GM12873 (cell line): ENCODE measurements at regions not wholly inside any gene's neighbourhood (a gene's known extent, or its start where the extent isn't known, plus 50 kb on each side); places are given as distances from the start of the nearest gene placed in this dataset.

Experiments used
- CTCF ChIP-seq: IDR thresholded peaks from 2 replicates; pipeline ENCODE4 v1.5.1; 2012; ENCODE audit warnings: low read depth, mild to moderate bottlenecking, moderate library complexity, low read length, control low read depth; ENCODE audit not compliant: insufficient read depth; ENCODE audit errors: missing control alignments

- TF ChIP-seq CTCF, result no peak
Measured at GRCh38 chr9:85872463-85872862, 68.5 kb upstream of the NAA35 start.

DNA sequence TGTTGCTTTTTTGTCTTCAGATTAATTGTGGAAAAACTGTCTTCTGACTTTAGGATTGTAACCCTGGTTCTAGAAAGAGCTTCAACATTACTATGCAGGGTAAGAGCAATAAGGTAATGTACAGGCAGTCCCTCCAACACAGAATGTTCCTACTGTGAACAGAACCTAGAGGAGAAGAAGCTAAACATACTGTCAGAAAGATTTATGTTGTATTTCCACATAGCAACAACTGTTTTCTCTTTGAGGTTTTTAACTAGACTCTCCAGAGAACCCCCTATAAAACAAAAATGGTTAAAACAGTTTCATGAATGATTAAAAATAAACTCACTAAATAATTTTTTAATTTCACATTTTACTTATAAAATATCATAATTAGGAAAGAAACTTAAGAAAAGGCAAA, 64.3 kb upstream of the NAA35 start:
- no peak for TF ChIP-seq CTCF

DNA sequence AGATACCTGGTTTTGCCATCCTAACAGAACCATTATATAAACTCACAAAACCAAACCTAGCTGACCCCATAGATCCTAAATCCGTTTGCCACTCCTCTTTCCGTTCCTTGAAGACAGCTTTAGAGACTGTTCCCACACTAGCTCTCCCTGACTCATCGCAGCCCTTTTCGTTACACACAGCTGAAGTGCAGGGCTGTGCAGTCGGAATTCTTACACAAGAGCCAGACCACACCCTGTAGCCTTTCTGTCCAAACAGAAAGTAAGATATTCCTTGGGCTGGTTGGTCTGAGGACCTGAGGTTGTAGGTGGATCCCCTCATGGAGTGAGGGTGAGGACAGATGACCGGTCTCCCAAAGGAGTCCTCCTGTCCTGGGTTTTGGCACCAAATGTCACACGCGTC, 56.7 kb upstream of the NAA35 start:
- no peak for TF ChIP-seq CTCF

- no peak for TF ChIP-seq CTCF
Measured at GRCh38 chr9:85890962-85891361, 50.0 kb upstream of the NAA35 start.
